ENCODE measurements at regions not wholly inside any gene's neighbourhood (a gene's known extent, or its start where the extent isn't known, plus 50 kb on each side); places are given as distances from the start of the nearest gene placed in this dataset.

GRCh38 chr21:41031701-41032220, 136.2 kb upstream of the BACE2 start:
- no peak for DNase-seq
- in situ Hi-C loops (cut with MboI; ENCODE audit: low pct_unique_long_range_greater_than_20kb, low sequenced_read_pairs) = no loop called here

- in situ Hi-C loops (cut with MboI; ENCODE audit: low pct_unique_long_range_greater_than_20kb, low sequenced_read_pairs) = no loop called here
Observed at GRCh38 chr21:41032541-41032940, 135.4 kb upstream of the BACE2 start.

GRCh38 chr21:41037212-41037611, 130.7 kb upstream of the BACE2 start:
- in situ Hi-C loops (cut with MboI; ENCODE audit: low pct_unique_long_range_greater_than_20kb, low sequenced_read_pairs) = no loop called here
- DNase-seq = no peak

More at GRCh38 chr21:41032541-41032940, 135.4 kb upstream of the BACE2 start:
- DNase-seq = no peak

DNA sequence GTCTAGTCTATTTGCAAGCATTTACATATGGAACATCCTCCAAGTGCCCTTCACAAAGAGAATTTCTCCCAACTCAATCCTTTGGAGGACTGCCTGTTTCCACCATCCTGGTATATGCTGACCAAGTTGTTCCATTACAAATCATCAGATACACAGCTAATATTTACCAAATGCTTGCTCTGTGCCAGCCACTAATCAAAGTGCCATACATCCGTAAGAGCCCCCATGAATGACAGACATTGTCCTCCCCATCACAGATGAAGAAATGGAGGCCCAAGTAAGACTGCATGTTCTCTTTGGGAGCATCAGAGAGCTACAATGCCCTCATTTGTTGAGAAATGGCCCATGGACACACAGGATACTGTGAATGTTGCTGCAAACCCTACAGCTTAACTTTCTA, 130.0 kb upstream of the BACE2 start:
- DNase-seq = no peak
- in situ Hi-C loops (cut with MboI; ENCODE audit: low pct_unique_long_range_greater_than_20kb, low sequenced_read_pairs) = no loop called here

DNA sequence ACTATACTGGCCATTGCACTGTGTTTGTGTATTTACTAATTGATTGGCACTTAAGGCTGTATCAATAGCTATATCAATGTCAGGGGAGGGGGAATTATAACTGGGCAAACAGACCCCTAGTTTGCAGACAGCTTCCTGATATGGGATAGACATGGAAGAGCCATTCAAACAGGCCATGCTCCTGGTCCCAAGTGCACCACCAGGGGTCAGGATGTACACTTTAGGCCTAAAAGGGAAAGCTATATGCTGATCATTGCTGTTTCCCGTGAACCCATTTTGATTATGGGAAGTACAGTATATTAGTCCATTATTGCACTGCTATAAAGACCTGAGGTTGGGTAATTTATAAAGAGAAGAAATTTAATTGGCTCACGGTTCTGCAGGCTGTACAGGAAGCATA, 124.9 kb upstream of the BACE2 start:
- no peak for DNase-seq
- in situ Hi-C loops (cut with MboI; ENCODE audit: low pct_unique_long_range_greater_than_20kb, low sequenced_read_pairs) = no loop called here

- DNase-seq = peak; percentile 7
- in situ Hi-C loops (cut with MboI; ENCODE audit: low pct_unique_long_range_greater_than_20kb, low sequenced_read_pairs) = no loop called here
Observed at GRCh38 chr21:41045534-41046268, 122.3 kb upstream of the BACE2 start.

DNA sequence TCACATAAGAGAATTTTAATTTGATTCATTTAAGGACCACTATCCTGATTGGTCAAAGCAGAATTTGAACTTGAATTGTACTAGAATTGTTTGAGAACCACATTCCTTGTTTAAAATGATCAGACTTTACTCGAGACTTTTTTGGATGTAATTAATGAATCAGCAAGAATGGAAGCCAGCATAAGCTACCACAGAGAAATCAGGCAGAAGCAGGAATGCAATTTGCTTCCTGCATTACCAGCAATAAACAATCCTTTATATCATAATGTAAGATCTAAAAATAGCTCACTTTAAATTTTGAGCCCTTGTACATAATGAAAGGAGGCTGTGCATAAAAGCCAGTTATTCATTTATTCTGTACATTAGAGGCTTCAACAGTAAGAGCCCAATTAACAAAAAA, 119.8 kb upstream of the BACE2 start:
- in situ Hi-C loops (cut with MboI; ENCODE audit: low pct_unique_long_range_greater_than_20kb, low sequenced_read_pairs) = no loop called here
- no peak for DNase-seq

GRCh38 chr21:41048623-41049022, 119.3 kb upstream of the BACE2 start:
- DNase-seq = no peak
- in situ Hi-C loops (cut with MboI; ENCODE audit: low pct_unique_long_range_greater_than_20kb, low sequenced_read_pairs) = no loop called here

- in situ Hi-C loops (cut with MboI; ENCODE audit: low pct_unique_long_range_greater_than_20kb, low sequenced_read_pairs) = no loop called here
- no peak for DNase-seq
Observed at GRCh38 chr21:41052820-41053555, 115.0 kb upstream of the BACE2 start.

DNA sequence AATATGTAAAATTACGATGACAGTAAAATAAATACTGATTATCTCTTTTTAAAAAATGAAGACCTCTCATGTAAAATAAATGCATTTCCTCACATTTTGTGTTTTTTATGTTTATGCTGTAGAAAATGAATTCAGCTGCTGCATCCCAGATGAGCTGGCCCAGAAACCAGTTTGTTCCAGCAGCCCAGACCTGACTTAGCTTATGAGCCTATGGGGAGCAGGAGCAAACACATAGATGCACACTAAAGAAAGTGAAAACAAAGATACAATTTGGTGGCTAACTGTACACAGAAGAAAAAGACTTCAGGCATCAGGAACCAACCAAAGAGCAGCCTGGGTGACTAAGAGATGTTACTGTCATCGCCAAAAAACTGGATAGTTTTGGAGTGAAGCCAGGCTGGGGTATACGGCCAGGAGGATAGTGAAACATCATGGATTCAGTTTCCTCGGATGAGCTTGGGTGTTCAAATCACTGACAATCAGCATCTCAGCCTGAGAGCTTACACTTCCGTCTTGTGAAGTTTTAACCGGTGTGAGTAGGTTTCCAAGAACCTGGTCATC, 113.9 kb upstream of the BACE2 start:
- in situ Hi-C loops (cut with MboI; ENCODE audit: low pct_unique_long_range_greater_than_20kb, low sequenced_read_pairs) = no loop called here
- DNase-seq = no peak

GRCh38 chr21:41055266-41055665, 112.7 kb upstream of the BACE2 start:
- no peak for DNase-seq
- in situ Hi-C loops (cut with MboI; ENCODE audit: low pct_unique_long_range_greater_than_20kb, low sequenced_read_pairs) = no loop called here

GRCh38 chr21:41059871-41060270, 108.1 kb upstream of the BACE2 start:
- in situ Hi-C loops (cut with MboI; ENCODE audit: low pct_unique_long_range_greater_than_20kb, low sequenced_read_pairs) = no loop called here
- no peak for DNase-seq

DNA sequence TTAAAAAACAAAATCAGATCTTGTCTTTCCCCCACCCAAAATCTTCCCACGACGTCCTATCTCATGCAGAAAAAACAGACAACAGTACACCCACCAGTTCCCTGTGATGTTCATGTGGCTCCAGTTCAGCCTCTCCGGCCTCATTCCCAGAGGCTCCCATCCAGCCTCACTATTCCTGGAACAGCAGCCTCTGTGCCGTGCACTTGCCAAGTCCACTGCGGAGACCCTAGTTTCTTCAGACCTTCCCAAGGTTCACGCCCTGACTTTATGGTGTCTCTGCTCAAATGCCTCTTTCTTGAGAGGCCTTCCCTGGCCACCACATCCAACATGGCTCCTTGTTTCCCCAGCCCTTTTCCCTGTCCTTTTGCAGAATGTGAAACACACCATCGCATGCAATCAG, 106.3 kb upstream of the BACE2 start:
- DNase-seq = no peak
- in situ Hi-C loops (cut with MboI; ENCODE audit: low pct_unique_long_range_greater_than_20kb, low sequenced_read_pairs) = no loop called here

DNA sequence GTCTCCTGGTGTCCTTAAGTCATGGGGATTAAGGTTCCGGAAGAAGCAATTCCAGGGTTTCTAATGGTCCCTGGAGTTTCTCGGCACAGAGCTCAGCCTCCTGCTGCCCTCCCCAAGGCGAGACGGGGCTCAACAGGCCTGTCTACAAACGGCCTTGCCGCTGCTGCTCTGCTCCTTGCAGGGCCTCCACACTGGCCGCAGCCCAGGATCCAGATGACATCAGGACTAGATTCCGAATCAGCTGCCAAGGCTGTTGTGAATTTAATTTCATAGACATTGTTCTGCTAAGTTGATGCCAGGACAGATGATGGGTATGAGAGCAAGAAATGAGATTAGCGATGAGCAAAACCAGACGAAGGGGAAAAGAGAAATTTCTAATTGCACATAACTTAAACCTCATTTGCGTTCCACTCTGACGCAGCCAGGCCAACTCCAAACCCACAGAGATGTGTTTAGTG, 103.6 kb upstream of the BACE2 start:
- no peak for DNase-seq
- in situ Hi-C loops (cut with MboI; ENCODE audit: low pct_unique_long_range_greater_than_20kb, low sequenced_read_pairs) = no loop called here

DNA sequence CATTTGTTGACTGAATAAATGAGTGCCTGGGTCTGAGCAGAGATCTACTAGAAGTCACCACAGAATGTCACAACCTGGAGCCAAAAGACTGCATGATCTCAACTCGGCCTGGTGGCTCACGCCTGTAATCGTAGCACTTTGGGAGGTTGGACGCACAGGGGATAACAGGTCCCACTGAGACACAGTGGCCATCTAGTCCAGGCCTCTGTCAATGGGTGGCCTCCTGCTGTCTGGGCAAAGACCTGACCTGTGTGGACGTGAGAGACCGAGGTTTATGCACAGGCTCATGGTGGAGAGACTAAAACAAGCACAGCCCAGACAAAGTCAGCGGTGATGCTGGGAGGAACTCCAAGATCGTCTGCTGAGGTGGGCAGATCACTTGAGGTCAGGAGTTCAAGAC, 103.0 kb upstream of the BACE2 start:
- DNase-seq = no peak
- in situ Hi-C loops (cut with MboI; ENCODE audit: low pct_unique_long_range_greater_than_20kb, low sequenced_read_pairs) = no loop called here

DNA sequence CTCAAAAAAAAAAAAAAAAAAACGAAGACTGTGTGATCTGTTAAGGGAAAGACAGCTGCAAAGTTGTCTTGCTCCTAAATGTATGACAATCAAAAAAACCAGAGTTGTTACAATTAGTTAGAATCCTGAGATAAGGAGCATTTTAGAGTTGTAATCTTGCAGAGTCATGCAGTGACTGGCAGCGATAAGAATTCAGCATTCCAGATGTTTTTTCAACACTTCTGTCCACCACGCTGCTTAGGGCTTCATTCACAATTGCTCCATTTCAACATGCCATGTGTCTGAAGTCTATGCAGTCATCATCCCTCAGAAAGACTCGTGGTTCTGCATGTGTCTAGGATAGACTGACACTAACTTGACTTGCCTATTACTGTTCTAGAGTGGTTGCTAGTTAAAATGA, 102.4 kb upstream of the BACE2 start:
- in situ Hi-C loops (cut with MboI; ENCODE audit: low pct_unique_long_range_greater_than_20kb, low sequenced_read_pairs) = no loop called here
- no peak for DNase-seq

GRCh38 chr21:41066086-41066938, 101.6 kb upstream of the BACE2 start:
- DNase-seq = no peak
- in situ Hi-C loops (cut with MboI; ENCODE audit: low pct_unique_long_range_greater_than_20kb, low sequenced_read_pairs) = no loop called here

GRCh38 chr21:41067709-41068108, 100.3 kb upstream of the BACE2 start:
- no peak for DNase-seq
- in situ Hi-C loops (cut with MboI; ENCODE audit: low pct_unique_long_range_greater_than_20kb, low sequenced_read_pairs) = no loop called here

DNA sequence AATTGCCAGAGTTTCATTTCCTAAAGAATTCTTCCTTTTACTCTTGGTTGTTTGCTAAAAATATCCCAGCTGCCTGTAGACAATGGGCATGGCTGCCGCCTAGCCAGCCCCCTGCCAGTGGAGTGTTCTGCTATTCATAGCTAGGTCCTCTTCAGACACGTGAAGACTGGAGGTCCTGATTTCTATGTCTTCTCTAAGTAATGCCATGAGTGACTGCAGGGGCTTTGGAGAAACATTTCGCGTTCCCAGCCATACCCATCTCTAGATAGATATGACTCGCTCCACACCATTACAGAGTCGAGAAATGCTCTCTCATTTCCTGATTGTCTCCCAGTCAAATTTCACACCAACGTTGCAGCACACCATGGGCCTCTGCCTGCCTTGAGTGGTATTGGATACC, 99.5 kb upstream of the BACE2 start:
- in situ Hi-C loops (cut with MboI; ENCODE audit: low pct_unique_long_range_greater_than_20kb, low sequenced_read_pairs) = no loop called here
- DNase-seq = no peak
